HG02759 (cell line): ENCODE measurements at regions not wholly inside any gene's neighbourhood (a gene's known extent, or its start where the extent isn't known, plus 50 kb on each side); places are given as distances from the start of the nearest gene placed in this dataset.

Experiments
- ATAC-seq: cut with Tn5 transposase; IDR thresholded peaks from one replicate; pipeline ENCODE4 v1.9.1; 2021; ENCODE audit warnings: mild to moderate bottlenecking, moderate library complexity; ENCODE audit not compliant: unreplicated experiment

GRCh38 chr3:76177610-76178009, 392.3 kb upstream of the ZNF717 start:
- no peak for ATAC-seq

DNA sequence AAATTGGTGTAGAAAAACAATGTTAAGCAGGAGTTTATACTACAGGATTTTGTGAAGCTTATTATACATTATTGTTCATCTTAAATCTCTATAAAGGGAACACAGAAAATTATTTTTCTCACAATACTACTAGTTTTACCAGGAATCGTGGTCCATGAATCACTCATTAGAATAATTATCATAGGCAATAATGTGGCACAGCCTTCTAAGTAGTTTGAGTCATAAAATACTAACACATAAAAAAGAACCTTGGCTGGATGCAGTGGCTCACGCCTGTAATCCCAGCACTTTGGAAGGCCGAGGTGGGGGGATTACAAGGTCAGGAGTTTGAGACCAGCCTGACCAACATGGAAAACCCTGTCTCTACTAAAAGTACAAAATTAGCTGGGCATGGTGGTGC, 393.1 kb upstream of the ZNF717 start:
- no peak for ATAC-seq

GRCh38 chr3:76181213-76181612, 395.9 kb upstream of the ZNF717 start:
- ATAC-seq = no peak

- no peak for ATAC-seq
Observed at GRCh38 chr3:76198086-76198485, 412.7 kb upstream of the ZNF717 start.

GRCh38 chr3:76199382-76199781, 414.0 kb upstream of the ZNF717 start:
- ATAC-seq = no peak

- no peak for ATAC-seq
Observed at GRCh38 chr3:76203578-76203977, 418.2 kb upstream of the ZNF717 start.

DNA sequence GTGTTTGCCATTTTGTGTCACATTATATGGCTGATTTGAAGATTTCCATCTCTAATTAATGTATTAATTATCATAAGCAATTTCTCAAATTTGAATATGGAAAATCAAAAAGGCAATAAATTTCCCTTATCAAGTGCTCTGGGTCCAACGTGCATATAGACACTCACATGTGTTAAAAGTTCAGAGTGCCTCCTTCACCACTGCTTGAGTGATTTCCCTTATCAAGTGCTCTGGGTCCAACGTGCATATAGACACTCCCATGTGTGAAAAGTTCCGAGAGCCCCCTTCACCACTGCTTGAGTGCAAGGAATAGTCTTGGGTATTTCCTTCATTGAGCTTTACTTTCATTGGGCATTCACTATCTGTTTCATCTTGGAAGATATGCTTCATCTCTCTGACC, 421.0 kb upstream of the ZNF717 start:
- no peak for ATAC-seq

DNA sequence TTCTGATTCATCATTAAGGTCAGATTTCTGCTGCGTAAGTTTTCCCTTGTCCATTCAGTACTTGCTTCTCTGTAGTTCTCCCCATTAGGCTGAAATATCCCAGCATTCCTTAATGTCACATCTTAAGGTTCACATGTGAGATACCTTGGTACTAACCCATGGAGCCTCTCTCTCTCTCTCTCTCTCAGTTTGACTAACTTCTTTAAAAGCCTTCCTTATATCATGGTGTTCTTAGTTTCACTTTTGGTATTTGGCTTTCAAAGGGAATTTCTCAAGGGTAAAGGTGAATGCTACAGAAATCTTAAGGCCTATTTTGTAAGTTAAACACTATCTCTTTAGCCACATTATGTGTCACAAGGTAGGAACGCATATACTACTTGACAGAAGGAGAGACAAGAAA, 427.3 kb upstream of the ZNF717 start:
- peak; percentile 45 for ATAC-seq

GRCh38 chr3:76222201-76222600, 436.9 kb upstream of the ZNF717 start:
- no peak for ATAC-seq

DNA sequence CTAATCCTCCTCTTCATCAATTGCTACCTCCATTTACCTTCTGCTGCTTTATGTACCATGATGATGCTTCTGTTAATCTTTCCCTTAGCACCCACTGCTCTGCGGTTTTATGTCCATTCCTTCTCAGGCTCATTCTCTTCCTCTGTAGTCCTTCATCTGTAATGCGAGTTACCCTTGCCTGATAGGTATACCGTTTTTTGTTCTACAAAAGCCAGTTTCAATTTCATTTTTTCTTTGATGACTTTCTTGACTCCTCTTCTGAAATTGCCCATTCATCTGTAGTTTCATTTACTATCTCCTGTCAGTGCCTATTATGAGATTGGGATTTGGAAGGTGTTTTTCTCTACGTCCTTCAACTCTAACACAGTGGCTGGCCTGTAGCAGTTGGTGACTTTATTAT, 445.9 kb upstream of the ZNF717 start:
- no peak for ATAC-seq

- ATAC-seq = no peak
Observed at GRCh38 chr3:76242886-76243753, 457.8 kb upstream of the ZNF717 start.

- no peak for ATAC-seq
Observed at GRCh38 chr3:76245073-76245472, 459.7 kb upstream of the ZNF717 start.

- ATAC-seq = no peak
Observed at GRCh38 chr3:76245622-76246021, 460.3 kb upstream of the ZNF717 start.

DNA sequence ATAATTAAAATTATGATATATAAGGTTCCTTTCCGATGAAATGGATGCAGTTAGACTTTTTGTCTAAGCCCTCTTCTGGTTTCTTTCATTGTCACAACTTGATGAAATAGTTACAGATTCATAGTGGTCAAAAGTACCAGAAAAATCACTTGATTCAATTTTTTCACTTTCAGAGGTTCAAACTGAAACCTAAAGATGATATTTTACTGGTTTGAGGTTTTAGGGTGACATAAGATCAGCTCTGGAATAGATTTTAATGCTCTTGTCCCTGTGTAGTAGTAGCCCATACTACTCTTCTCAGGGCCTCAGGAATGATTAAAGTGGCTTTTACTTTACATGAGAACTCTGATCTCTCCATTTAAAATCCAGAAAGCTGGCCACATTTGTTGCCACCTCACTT, 479.1 kb upstream of the ZNF717 start:
- ATAC-seq = no peak

DNA sequence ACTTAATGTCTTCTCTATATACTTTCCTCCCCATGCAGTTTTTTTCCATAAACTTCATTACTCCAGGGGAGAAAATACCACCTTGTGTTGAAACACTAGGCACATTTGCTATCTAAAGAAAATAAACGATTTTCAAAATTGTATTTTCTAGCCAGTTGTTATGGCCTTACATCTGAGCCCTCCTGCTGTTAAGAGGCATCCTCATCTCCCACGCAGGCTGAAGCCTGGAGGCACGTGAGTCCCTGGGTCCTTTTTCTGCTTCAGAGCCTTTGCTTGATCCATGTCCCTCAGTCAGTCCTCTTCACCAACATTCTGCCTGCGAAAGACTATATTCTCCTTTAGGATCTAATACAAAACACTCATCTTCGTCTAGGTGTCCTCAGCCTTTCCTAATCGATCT, 479.6 kb upstream of the ZNF717 start:
- ATAC-seq = no peak

DNA sequence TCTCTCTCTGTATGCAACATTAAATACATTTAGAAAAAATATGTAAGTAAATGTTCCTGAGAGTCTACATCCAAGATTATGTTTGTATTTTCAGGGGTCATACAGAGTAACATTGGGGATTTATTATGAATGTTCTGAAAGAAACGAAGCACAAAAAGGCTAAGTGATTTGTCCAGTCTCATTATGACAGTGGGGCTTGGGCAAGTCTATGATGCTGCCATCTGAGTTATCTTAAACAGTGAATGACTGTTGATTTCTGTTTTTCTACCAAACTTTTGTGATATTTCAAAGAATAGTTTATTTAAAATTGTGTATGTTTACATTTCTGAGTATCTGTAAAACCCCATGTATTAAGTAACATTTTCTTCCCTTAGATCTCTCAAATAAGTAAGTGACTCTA, 481.2 kb upstream of the ZNF717 start:
- no peak for ATAC-seq

GRCh38 chr3:76267851-76268380, 482.6 kb upstream of the ZNF717 start:
- no peak for ATAC-seq

DNA sequence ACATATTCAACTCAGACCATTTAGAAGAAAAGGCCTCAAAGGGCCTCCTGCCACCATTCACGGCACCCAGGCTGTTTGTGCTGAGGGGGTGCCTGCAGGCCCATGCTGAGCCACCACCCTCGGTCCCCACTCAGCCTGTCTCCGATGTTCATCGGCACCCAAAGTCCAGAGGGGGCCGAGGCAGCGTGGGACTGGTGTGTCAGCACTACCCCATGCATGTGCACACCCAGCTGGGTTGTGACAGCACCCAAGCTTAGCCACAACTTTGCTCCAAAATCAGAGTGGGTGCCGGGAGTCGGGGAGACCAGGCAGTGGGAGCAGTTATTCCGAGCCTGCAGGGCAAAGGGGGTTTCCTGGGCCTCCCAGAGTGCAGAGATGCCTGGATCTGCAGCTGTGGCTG, 508.5 kb upstream of the ZNF717 start:
- ATAC-seq = no peak

GRCh38 chr3:76300746-76301145, 515.4 kb upstream of the ZNF717 start:
- no peak for ATAC-seq

DNA sequence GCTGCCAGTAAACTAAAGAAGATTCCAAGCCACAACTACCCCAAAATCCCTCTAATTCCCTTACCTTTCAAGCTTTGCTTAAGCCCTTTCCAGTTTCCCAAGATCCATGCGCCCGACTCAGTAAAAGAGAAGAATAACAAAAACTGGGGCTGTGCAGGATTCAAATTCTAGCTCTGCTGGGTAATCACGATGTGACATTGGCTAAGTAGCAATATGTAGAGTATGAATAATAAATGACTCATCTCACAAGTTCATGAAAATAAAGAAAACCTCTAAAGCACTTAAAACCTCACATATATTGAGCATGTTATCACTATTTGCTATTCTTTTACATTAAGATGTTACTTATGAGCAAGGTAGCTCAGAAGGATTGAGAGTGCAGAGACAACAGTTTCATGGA, 522.2 kb upstream of the ZNF717 start:
- ATAC-seq = no peak

GRCh38 chr3:76308541-76308940, 523.2 kb upstream of the ZNF717 start:
- ATAC-seq = no peak

DNA sequence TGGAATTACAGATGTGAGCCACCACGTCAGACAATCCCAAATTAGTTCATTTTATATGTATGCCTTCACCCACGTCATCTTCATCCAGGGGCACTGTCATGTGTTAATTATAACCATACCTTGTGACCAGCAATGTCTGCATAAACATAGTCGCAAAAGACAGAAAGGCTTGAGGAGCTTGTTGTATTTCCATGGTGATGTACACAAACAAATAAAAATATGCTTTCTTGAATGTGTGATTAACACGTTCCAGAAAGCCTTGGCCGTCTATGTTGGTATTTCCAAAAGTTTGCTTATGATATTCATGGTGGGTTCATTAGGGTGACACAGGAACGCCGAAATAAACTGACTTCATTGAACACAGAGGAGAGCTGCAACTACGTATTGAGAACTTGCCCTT, 524.7 kb upstream of the ZNF717 start:
- no peak for ATAC-seq

DNA sequence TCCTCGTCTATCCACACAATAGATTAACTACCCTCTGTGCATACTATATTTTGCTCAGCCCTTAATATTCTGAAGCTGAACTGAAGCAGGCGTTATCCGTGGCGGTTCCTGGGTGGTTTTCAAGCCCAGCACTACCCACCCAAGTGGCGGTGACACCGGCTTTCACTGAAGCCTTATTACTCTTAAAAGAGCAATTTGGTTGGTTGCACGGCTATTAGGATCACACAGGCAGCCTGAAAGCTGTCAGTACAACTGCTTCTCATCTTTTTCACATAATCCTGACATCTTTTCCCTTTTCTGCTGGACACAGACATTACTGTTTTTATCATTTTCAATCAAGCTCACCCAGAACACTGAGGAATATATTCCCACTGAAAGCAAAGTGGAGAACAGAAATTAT, 525.3 kb upstream of the ZNF717 start:
- ATAC-seq = no peak
